ENCODE measurements at regions not wholly inside any gene's neighbourhood (a gene's known extent, or its start where the extent isn't known, plus 50 kb on each side); places are given as distances from the start of the nearest gene placed in this dataset.

- Histone ChIP-seq H3K27me3 (no peaks in the 10 kb centered on the region), H3K4me3 (no peak overlapping the region), H3K36me3 (ENCODE audit: low read depth, missing control alignments) (no peaks in the 10 kb centered on the region), H3K4me1 (no peaks in the 10 kb centered on the region), H3K9me3 (no peaks in the 10 kb centered on the region), H3K27ac (no peak overlapping the region)
- intact Hi-C loops (cut with DNase I; ENCODE audit: low total_unique reads) = no loop called here
- 70 to 73% methylated on average over 1 of the region's 1 CpG for WGBS, 2 donors
- TF ChIP-seq POLR2A (IDR thresholded peaks at IDR 0.05) (no peak), CTCF (IDR thresholded peaks at IDR 0.05) (no peak)
- no peak for DNase-seq
These were observed 1073.8 kb upstream of the SORCS1 start for GRCh38 chr10:108238261-108238660.

GRCh38 chr10:108230478-108231170 lies 1066.1 kb upstream of the SORCS1 start:
- 79 to 90% methylated on average over 5 of the region's 5 CpGs for WGBS, 2 donors
- DNase-seq = no peak
- Histone ChIP-seq H3K4me3 (no peak overlapping the region), H3K27ac (no peak overlapping the region), H3K9me3 (no peaks in the 10 kb centered on the region), H3K4me1 (no peaks in the 10 kb centered on the region), H3K36me3 (ENCODE audit: low read depth, missing control alignments) (no peaks in the 10 kb centered on the region), H3K27me3 (no peaks in the 10 kb centered on the region)
- TF ChIP-seq POLR2A (IDR thresholded peaks at IDR 0.05) (no peak), CTCF (IDR thresholded peaks at IDR 0.05) (no peak)
- intact Hi-C loops (cut with DNase I; ENCODE audit: low total_unique reads) = no loop called here

- Histone ChIP-seq H3K36me3 (ENCODE audit: low read depth, missing control alignments) (no peaks in the 10 kb centered on the region), H3K27me3 (no peaks in the 10 kb centered on the region), H3K9me3 (no peaks in the 10 kb centered on the region), H3K4me3 (no peak overlapping the region), H3K27ac (no peak overlapping the region), H3K4me1 (no peaks in the 10 kb centered on the region)
- WGBS, 2 donors = 91 to 93% methylated on average over 2 of the region's 2 CpGs
- no peak for DNase-seq
- no peak for TF ChIP-seq POLR2A (IDR thresholded peaks at IDR 0.05)
- intact Hi-C loops (cut with DNase I; ENCODE audit: low total_unique reads) = no loop called here
These were observed 1044.2 kb upstream of the SORCS1 start for GRCh38 chr10:108208732-108209131.

- no peak overlapping the region for H3K27ac ChIP-seq
- H3K36me3 ChIP-seq (ENCODE audit: low read depth, missing control alignments) = no peaks in the 10 kb centered on the region
- TF ChIP-seq POLR2A (IDR thresholded peaks at IDR 0.05) (no peak), CTCF (IDR thresholded peaks at IDR 0.05) (no peak)
- no peaks in the 10 kb centered on the region for H3K9me3 ChIP-seq
- DNase-seq = no peak
- intact Hi-C loops (cut with DNase I; ENCODE audit: low total_unique reads) = no loop called here
- no peaks in the 10 kb centered on the region for H3K27me3 ChIP-seq
- no peaks in the 10 kb centered on the region for H3K4me1 ChIP-seq
- WGBS, 2 donors = 57 to 70% methylated on average over 3 of the region's 3 CpGs
- H3K4me3 ChIP-seq = no peak overlapping the region
These were observed 1043.5 kb upstream of the SORCS1 start for GRCh38 chr10:108208038-108208437.

GRCh38 chr10:108204528-108205305 lies 1040.2 kb upstream of the SORCS1 start:
- no peak overlapping the region for H3K4me3 ChIP-seq
- H3K36me3 ChIP-seq (ENCODE audit: low read depth, missing control alignments) = no peaks in the 10 kb centered on the region
- H3K27me3 ChIP-seq = no peaks in the 10 kb centered on the region
- TF ChIP-seq POLR2A (IDR thresholded peaks at IDR 0.05) (no peak), CTCF (IDR thresholded peaks at IDR 0.05) (peak; percentile 58 to 66 (median 63))
- no peaks in the 10 kb centered on the region for H3K9me3 ChIP-seq
- intact Hi-C loops (cut with DNase I; ENCODE audit: low total_unique reads) = no loop called here
- 59 to 60% methylated on average over 8 of the region's 8 CpGs for WGBS, 2 donors
- DNase-seq = peak; percentile 58
- no peaks in the 10 kb centered on the region for H3K4me1 ChIP-seq
- H3K27ac ChIP-seq = no peak overlapping the region

Data from testis (tissue), 2 donors.